HepG2 (cell line): ENCODE measurements at regions not wholly inside any gene's neighbourhood (a gene's known extent, or its start where the extent isn't known, plus 50 kb on each side); places are given as distances from the start of the nearest gene placed in this dataset.

Experiments
- CBFB ChIP-seq: sonication (generic); formaldehyde crosslinking; IDR thresholded peaks from 2 replicates; pipeline ENCODE4 v1.4.0; 2020; ENCODE audit warnings: missing genetic modification reagents
- CEBPB ChIP-seq: IDR thresholded peaks from 2 replicates; pipeline ENCODE4 v1.6.1; 2011; ENCODE audit warnings: low read depth, low read length, improper control_type of control experiment, borderline replicate concordance
- CSRNP2 ChIP-seq: sonication (generic); formaldehyde crosslinking; conservative IDR thresholded peaks from 2 replicates; pipeline ENCODE4 v1.8.0; 2022; ENCODE audit warnings: low read depth, missing genetic modification reagents
- CTCF ChIP-seq: sonication (generic); formaldehyde crosslinking; IDR thresholded peaks from 2 replicates; pipeline ENCODE4 v1.5.0; 2020; ENCODE audit warnings: mild to moderate bottlenecking, missing genetic modification reagents, moderate library complexity
- NR0B2 ChIP-seq: sonication (generic); formaldehyde crosslinking; IDR thresholded peaks from 2 replicates; pipeline ENCODE4 v1.4.0; 2020; ENCODE audit warnings: mild to moderate bottlenecking, missing genetic modification reagents
- PHF21A ChIP-seq: sonication (generic); formaldehyde crosslinking; IDR thresholded peaks from 2 replicates; pipeline ENCODE4 v1.5.0; 2020; ENCODE audit warnings: mild to moderate bottlenecking, missing genetic modification reagents
- POLR2A ChIP-seq, 2 experiments: IDR thresholded peaks; 2 replicates each; pipeline ENCODE4 v1.6.1; 2011; ENCODE audit warnings: low read depth in 2 of 2, low read length in 2 of 2, mild to moderate bottlenecking in 1 of 2, moderate library complexity in 1 of 2; ENCODE audit not compliant: insufficient read depth in 1 of 2
- ZNF704 ChIP-seq: sonication (generic); formaldehyde crosslinking; IDR thresholded peaks from 2 replicates; pipeline ENCODE4 v1.8.1; 2023; ENCODE audit warnings: mild to moderate bottlenecking, inconsistent platforms, moderate library complexity, missing genetic modification reagents, borderline replicate concordance
- ZNF784 ChIP-seq: sonication (generic); formaldehyde crosslinking; IDR thresholded peaks from 2 replicates; pipeline ENCODE4 v1.5.1; 2020; ENCODE audit warnings: missing genetic modification reagents, mild to moderate bottlenecking, borderline replicate concordance

- TF ChIP-seq ZNF784 (CRISPR knock-in tag) (no peak), CEBPB (no peak), NR0B2 (no peak), CTCF (no peak), CBFB (CRISPR knock-in tag) (no peak), PHF21A (CRISPR knock-in tag) (no peak), ZNF704 (CRISPR knock-in tag) (no peak), POLR2A (IDR thresholded peaks at IDR 0.05; ENCODE audit: insufficient read depth in 1 of 2, low read depth in 2 of 2, low read length in 2 of 2) (no peak), CSRNP2 (CRISPR knock-in tag) (no peak)
Observed at GRCh38 chr6:159481897-159482296, 211.1 kb downstream of the SOD2 start.
